Neutrophil (primary cell): ENCODE measurements at regions not wholly inside any gene's neighbourhood (a gene's known extent, or its start where the extent isn't known, plus 50 kb on each side); places are given as distances from the start of the nearest gene placed in this dataset.

Source experiments
- H3K27ac ChIP-seq: fragments of 200-600 bp; sonication (generic); 2 replicates; pipeline ENCODE4 v1.5.1; 2016; ENCODE audit warnings: mild to moderate bottlenecking, moderate library complexity
- H3K27me3 ChIP-seq: fragments of 200-600 bp; sonication (generic); 2 replicates; pipeline ENCODE4 v1.6.0; 2016; ENCODE audit warnings: mild to moderate bottlenecking
- H3K36me3 ChIP-seq: fragments of 200-600 bp; sonication (generic); 2 replicates; pipeline ENCODE4 v1.5.1; 2017
- H3K4me1 ChIP-seq, 2 experiments: fragments of 200-600 bp in 1 of 2; sonication (generic) in 1 of 2; 1 replicate in 1 of 2; 2 replicates in 1 of 2; pipeline versions ENCODE4 v1.5.1 to v1.6.1; 2013 to 2016; ENCODE audit warnings: low read depth in 1 of 2, low read length in 1 of 2, mild to moderate bottlenecking in 1 of 2, moderate library complexity in 1 of 2; ENCODE audit not compliant: control insufficient read depth in 1 of 2, insufficient read depth in 1 of 2
- H3K4me3 ChIP-seq, 2 experiments: fragments of 200-600 bp in 1 of 2; sonication (generic) in 1 of 2; 1 replicate in 1 of 2; 2 replicates in 1 of 2; pipeline ENCODE4 v1.5.1; 2013 to 2016; ENCODE audit warnings: low read depth in 1 of 2, low read length in 1 of 2, mild to moderate bottlenecking in 1 of 2, moderate library complexity in 1 of 2
- H3K9me3 ChIP-seq: fragments of 200-600 bp; sonication (generic); 2 replicates; pipeline ENCODE4 v1.5.1; 2016
- CTCF ChIP-seq: fragments of 200-600 bp; sonication (generic); IDR thresholded peaks from 2 replicates; pipeline ENCODE4 v1.5.1; 2016; ENCODE audit warnings: antibody characterized with exemption

- no peaks in the 10 kb centered on the region for H3K27me3 ChIP-seq
- H3K9me3 ChIP-seq: no peaks in the 10 kb centered on the region
- no peak overlapping the region for H3K27ac ChIP-seq
Measured at GRCh38 chr10:78774614-78774998, 294.2 kb upstream of the ZMIZ1 start.

GRCh38 chr10:78774999-78775711, 293.6 kb upstream of the ZMIZ1 start:
- Histone ChIP-seq H3K4me1 (no peaks in the 10 kb centered on the region), H3K27ac (no peak overlapping the region), H3K4me3 (no peak overlapping the region), H3K9me3 (no peaks in the 10 kb centered on the region), H3K36me3 (no peaks in the 10 kb centered on the region), H3K27me3 (no peaks in the 10 kb centered on the region)
- TF ChIP-seq CTCF: no peak

More at GRCh38 chr10:78774614-78774998, 294.2 kb upstream of the ZMIZ1 start:
- no peak overlapping the region for H3K4me3 ChIP-seq
- no peaks in the 10 kb centered on the region for H3K4me1 ChIP-seq
- no peaks in the 10 kb centered on the region for H3K36me3 ChIP-seq
- no peak for TF ChIP-seq CTCF

GRCh38 chr10:78775891-78776290, 292.9 kb upstream of the ZMIZ1 start:
- TF ChIP-seq CTCF: no peak
- H3K27me3 ChIP-seq: no peaks in the 10 kb centered on the region
- H3K4me1 ChIP-seq: no peaks in the 10 kb centered on the region
- H3K4me3 ChIP-seq: no peak overlapping the region
- no peaks in the 10 kb centered on the region for H3K9me3 ChIP-seq
- H3K27ac ChIP-seq: no peak overlapping the region
- H3K36me3 ChIP-seq: no peaks in the 10 kb centered on the region

GRCh38 chr10:78776756-78777155, 292.0 kb upstream of the ZMIZ1 start:
- TF ChIP-seq CTCF: no peak
- no peaks in the 10 kb centered on the region for H3K36me3 ChIP-seq
- H3K27ac ChIP-seq: no peak overlapping the region
- no peaks in the 10 kb centered on the region for H3K9me3 ChIP-seq
- no peak overlapping the region for H3K4me3 ChIP-seq
- H3K4me1 ChIP-seq: no peaks in the 10 kb centered on the region
- H3K27me3 ChIP-seq: no peaks in the 10 kb centered on the region

GRCh38 chr10:78777466-78777865, 291.3 kb upstream of the ZMIZ1 start:
- no peaks in the 10 kb centered on the region for H3K36me3 ChIP-seq
- no peaks in the 10 kb centered on the region for H3K27me3 ChIP-seq
- H3K27ac ChIP-seq: no peak overlapping the region
- no peaks in the 10 kb centered on the region for H3K4me1 ChIP-seq
- H3K9me3 ChIP-seq: no peaks in the 10 kb centered on the region
- H3K4me3 ChIP-seq: no peak overlapping the region
- TF ChIP-seq CTCF: no peak
